Stimulated activated naive CD4-positive, alpha-beta T cell (primary cell): ENCODE measurements at regions not wholly inside any gene's neighbourhood (a gene's known extent, or its start where the extent isn't known, plus 50 kb on each side); places are given as distances from the start of the nearest gene placed in this dataset.

Source experiments
- DNase-seq, 6 experiments: peaks; one replicate each; lab custom pipeline; 2025; lab: John Stamatoyannopoulos, UW

DNA sequence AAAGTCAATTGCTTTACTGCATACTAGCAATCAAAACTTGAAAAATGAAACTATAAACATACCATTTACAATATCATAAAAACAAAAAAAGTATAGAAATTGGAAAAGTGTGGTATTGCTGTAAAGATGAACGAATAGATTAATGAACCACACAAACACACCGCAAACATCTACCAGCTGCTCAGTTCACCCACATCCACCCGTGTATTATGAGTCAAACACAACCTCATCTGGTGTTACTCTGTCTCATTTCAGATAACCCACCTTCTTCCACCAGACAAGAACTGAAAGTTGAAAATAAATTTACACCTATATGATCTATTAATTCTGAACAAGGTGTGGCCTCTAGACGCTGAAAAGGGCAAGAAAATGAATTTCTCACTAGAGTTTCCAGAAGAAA lies 53.3 kb downstream of the BLID start:
- no peak for DNase-seq

DNA sequence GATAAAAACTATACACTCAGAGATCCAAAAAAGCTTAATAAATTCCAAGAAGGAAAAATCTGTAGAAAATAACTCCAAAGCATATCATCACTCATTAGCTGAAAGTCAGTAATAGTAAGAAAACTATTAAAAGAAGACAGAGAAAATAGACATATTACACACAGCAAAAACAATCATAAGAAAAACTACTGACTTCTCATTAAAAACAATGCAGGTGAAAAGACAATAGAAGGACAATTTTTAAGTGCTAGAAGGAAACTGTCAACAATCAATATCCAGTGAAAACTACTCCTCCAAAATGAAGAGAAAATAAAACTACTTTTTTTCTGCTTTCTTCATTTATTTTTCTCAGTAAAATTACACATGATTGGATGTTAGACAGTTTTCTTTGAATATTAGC lies 56.5 kb downstream of the BLID start:
- DNase-seq, result no peak

DNA sequence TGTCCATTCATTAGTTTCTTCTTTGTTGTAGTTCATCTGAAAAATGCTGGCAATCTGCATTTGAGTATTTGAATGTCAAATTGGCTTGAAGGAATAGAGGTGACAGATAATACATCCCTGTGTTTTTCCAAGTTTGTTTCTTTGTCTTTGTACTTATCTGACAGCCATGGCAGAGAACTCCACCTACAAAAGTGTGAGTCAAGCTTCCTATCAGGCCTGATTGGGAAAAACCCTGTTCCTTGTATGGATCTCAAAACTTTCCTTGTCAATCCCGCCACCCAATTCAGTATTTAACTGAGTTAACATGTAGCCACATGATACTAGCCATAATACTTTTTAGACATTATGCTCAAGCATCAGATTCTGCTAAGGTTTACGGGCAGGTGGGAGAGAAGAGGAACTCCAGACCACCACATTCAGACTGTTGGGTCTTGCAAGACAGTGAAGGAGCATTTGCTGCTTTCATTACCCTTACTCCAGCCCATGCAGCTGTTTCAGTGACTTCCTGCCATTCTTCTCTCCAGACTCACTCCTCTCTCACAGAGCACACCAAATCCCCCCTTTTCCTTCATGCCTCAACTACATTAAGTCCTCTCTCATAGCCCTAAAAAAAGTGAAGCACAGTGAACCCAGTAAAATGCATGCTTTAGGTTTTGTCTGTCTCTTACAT lies 65.9 kb downstream of the BLID start:
- no peak for DNase-seq

DNA sequence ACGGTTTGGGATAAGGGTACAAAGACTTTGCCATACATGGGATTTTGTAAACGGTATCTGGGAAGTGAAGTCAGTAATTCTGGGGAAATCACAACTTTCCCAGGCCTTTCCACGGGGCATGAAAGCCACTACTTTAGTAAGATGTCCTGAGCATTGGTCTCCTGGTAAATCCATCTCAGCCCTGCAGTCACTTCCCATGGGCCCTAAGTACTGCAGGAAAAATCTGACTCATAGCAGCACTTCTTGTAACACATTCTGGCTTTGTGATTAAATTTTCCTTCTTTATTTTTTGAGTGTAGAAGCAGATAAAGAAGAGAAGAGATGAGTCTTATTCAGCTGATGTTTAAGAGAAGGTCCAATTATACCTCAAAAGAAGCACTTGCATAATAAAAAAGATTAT lies 67.6 kb downstream of the BLID start:
- DNase-seq, result no peak

DNA sequence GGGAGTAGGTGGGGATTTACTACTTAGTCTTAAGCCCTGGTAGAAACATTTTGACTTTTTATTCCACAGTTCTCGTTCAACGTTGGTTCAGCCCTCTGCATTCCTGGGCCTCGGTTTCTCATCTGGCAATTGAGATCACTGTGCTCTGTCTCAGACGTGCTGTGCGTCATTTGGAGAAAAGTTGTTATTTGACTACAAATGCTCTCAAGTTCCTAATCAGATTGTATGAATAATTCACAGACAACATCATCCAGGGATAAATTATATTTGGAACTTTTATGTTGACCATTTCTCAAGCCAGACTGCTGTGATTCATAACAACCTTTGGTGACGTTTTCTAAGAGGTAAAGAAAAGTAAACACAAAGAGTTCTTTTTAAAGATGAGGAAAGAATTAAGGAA lies 69.2 kb downstream of the BLID start:
- DNase-seq, result no peak

DNA sequence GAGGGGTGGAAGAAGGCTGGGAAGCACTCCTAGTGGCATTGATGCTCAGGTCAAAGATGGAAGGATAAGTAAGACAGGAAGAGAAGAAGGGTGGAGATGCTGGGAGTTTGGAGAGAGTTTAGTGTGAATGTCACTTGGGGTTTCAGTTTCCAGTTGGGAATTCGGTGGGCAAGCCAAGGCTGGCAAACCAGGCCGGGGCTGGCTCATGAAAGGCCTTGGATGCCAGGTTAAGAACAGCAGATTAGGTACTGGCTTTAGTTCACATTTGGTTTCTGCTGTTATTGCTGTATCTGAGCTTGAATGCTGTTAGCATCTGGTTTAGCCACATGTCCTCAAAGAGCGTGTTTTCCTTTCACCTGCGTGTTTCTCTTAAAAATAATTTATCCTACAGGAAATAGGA lies 69.6 kb downstream of the BLID start:
- no peak for DNase-seq

DNA sequence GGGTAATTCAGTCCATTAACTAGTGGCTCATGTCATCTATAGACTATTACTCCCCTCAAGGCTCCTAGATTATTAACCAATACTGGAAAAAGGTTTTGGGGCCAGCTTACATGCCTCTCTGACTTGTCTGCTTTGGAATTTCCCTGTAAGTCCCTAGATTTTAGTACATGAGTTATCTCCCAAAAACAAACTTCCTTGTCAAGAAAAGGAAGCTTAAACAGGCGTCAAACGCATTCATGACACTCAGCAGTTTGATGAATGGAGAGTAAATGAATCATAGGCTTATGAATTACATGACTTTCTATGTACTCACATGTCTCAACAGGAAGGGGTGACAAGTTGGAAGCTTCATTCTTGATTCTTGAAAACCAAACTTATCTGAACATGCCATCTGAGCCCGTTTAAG lies 70.8 kb downstream of the BLID start:
- no peak for DNase-seq

DNA sequence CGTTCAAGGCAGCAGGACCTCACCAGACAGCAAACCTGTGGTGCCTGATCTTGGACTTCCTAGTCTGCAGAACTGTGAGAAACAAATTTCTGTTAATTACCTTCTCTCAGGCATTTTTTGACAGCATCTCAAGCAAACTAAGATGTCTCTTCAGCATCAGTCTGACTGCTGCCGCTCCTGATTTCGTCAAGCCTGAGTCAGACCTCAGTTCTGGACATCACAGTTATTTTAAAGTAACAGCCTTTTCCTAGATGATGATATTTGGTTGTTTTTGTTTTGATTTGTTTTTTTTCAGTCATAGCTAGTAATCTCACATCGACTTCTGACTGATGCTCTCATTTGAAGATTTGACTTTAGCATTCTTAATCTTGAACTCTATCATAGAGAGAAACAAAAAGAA lies 71.9 kb downstream of the BLID start:
- DNase-seq, result no peak

DNA sequence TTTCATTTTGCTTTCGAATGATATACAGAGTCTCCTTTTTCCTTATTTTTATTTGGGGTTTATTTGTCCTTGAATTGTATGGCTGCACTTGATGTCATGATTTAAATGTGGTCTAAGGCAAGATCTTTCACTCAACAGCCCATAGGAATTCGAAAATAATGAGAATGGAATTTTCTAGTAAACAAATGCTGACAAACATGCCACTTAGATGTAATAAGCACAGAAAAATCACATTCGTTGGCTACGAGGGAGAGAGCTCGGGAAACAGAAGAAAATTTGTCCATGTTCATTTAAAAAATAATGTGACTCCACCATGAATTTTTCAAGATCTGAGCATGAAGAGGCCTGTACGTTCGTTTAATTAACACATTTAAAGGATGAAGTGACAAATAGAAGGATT lies 73.0 kb downstream of the BLID start:
- no peak for DNase-seq

DNA sequence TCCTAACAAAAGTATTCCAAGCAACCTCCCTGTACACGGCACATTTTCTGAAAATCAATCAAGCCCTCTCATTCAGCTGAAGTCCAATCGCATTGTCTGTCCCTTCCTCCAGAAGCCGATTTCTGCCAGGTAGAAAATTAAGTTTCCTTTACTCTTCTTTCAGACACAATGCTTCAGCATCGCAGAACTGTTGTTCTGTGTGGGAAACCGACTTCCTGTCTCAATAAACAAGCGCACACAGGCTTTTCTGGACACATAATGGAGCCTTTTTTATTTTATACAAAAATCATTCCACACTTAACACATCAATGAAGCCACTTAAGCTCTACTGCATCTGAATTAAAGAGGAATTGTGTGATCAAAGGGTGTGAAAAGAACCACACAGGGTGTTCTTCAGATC lies 75.6 kb downstream of the BLID start:
- no peak for DNase-seq

DNA sequence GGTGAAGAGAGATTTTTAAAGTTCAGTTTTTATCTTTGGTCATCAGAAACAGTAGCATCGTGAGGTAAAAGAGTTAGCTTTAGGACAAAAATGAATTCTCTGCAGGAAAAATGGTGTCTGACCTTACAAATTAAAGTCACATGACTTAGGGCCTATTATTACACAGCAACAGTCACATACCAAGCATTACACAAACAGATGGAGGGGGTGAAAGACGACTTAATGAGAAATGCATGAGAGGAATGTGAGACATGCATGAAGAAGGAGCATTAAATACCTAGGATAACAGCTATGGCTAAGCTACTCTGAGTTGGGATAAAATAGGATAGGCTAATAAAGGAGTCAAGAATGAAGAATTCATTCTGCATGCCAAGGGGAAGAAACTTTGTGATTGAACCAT lies 77.5 kb downstream of the BLID start:
- DNase-seq, result no peak

DNA sequence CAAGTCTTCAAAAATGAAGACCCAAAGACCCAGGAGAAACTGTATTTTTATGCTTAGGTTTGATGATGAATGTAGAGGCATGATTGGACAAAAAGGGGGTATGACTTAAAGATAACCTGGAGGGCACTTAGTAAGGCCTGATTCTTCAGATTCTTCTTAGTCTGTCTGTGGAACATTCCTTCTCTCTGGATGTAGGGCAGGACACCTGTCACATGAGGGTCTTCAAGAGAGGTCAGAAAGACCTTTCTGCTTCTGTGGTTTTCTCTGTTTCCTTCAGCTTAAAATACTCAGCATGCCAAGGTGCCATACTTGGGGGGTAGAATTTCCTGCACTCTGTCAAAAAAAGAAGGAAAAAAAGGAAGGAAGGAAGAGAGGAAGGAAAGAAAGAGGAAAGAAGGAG lies 78.1 kb downstream of the BLID start:
- DNase-seq, result no peak

DNA sequence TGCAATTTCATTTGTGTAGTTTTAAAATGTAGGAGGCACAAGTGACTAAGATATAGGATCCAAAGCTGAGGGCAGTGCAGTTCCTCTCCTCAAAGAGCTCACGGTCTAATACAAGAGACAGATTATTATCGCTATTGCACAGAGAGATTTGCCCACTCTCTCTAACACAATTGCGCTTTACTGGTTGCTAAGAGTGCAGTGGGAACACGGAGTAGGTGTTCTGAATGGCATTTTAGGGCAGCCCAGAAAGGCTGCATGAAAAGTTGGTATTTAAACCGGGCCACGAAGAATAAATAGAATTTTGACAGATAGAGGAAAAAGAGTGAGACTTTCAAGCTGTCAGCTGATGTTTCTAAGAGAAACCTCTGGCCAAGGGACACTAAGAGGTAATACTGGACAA lies 79.5 kb downstream of the BLID start:
- no peak for DNase-seq

DNA sequence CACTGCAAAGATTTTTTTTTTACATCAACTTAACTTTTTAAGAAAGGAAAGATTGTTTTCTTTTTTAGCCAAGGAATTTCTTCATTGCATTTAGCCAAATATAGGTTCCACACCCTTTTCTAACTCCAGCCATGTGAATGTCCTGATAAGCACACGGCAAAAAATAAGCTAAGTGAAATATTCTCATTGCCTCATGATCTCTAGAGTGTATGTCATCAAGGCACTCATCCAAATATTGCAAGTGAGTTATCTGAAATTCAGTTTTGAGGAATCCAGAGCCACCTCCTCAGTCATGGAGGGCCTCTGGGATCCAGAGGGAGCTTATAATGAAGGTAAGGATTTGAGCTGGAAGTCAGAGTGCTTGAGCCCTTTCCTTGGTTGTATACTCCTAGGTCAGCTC lies 80.0 kb downstream of the BLID start:
- DNase-seq, result no peak

DNA sequence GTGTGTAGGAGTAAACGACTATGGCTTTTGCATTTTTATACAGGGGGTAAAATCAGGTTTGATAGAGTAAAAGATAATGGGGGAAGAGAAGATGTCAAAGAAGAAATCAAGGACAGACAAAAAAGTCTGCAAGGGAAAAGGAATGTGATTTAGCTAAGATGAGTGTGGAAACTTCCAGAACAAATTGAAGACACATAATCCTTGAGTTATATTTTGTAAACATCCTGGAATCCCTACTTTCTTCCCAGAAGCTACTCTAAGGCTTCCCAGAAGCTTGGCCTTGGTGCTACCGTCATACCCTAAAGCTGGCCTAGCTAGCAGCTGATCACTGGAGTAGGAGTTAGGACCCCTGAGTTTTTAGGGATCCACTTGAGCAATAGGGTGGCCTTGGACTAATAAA lies 82.4 kb downstream of the BLID start:
- DNase-seq, result no peak

DNA sequence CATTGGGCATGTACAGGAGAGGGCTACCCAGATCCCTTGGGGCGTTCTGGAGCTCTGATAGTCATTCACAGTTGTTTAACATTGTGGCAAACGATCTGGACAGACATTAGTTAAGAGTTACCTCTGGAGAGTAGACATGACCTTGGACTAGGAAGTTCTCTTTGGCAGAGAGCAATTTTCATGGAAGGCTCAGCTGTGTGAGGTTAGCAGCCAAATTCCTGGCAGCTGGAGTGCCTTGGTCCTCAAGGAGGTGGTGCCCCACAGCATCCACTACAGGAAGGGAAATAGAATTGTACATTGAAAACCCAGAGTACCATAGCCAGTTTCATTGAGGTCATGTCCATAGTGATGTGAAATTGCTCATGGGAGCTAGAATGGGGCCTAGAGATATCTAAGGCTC lies 82.8 kb downstream of the BLID start:
- DNase-seq, result no peak

DNA sequence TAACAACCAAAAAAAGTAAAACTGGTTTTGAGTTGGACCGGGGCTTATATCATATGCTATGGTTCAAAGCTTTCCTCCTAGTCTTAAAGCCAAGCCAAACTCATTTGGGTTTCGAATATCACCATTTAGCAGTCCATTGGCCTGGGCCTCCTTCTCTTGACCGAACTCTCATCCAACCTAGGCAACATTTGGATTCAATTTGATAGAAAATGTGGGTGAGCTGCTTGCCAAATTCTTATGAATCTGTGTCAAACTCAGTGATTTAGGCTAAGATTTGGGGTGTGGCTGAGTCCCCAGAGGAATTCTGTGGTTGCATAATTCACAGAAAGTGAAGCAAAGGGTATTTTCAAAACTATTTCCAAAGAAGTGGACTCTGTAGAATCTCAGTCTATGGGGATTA lies 83.7 kb downstream of the BLID start:
- no peak for DNase-seq

DNA sequence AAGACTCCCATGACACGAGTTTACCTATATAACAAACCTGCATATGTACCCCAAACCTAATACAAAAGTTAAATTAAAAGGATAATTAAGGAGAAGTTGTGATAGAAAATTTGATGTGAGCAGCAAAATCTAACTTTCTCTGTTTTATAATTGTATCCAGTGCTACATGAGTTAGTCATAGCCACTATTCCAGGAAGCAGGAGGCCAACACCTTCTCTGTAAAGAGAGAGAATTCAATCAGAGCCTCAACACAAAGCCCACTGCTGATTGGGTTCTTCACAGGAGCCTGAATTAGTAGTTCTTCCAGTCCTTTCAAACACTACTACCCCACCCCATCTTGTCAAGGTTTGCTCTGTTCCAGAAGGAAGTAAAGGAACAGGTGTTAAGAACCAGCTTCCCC lies 84.2 kb downstream of the BLID start:
- no peak for DNase-seq

DNA sequence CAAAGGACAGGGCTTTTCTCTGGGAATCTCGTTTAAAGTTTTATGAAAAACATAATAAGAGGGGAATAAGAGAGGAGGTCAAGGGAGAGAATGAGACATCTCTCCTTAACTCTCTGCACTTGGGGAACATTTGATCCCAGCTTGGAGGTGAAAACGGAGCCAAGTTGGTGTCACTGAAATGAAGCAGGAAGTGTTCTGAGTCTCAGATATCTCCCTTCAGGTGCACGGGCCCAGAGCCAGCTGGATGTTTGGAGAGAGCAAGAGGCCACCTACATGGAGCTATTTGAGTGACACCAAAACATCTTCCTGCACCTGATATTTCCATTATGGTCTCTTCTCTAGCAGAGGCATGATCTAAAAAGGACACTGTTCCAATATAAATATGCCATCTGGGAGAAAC lies 85.7 kb downstream of the BLID start:
- no peak for DNase-seq

DNA sequence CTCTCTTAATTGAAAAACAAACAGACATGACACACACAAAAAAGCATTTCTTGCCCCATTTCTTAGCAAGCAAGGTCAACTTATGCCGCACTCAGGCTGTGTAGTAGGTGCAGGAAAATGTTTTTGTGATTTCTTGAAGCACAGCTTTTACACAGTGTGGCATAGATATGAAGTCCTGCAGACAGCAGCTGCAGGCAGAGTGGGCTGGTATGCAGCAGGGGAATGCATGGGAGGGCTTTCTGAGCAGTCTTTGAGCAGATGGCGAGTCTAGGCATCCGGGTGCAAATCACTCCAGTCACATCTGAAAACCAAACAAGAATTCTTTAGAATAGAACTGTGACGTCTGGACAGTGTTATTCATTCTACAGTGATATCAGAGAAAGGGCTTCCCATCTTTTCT lies 87.5 kb downstream of the BLID start:
- DNase-seq, result no peak

DNA sequence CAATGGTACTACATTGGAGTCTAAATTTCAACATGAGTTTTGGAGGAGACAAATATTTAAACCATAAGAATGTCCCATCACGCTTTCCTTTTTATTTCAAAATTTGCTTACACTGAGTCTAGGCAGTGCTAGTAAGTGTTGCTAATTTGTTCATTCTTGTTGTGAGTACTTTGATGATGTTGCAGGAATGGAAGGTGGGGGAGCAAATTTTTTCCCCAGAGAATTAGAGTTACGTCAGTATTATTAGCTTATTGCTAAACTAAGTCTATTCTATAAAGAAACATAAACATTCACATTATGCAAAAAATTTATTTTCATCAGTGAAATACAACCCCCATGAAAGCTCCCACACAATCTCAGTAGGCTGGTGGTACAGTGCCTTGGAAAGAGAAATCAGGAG lies 88.0 kb downstream of the BLID start:
- DNase-seq, result no peak

DNA sequence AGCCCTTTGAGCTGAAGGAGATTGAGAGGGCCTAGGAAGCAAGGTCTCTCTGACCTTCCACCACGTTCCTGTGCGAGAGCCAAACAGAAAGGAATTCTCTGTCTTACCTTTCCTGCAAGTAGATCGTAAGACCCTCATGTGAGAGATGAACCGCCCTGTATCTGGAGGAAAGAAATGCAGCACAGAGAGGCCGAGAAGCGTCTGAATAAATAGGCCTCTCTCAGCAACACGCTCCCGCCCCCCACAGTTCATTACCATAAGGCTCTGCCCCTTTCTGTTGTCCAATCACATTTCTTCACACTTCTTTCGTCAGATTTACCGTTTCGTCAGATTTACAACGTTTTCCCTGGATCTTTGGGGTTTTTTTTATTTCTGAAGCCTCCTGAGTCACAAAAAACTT lies 90.3 kb downstream of the BLID start:
- no peak for DNase-seq

DNA sequence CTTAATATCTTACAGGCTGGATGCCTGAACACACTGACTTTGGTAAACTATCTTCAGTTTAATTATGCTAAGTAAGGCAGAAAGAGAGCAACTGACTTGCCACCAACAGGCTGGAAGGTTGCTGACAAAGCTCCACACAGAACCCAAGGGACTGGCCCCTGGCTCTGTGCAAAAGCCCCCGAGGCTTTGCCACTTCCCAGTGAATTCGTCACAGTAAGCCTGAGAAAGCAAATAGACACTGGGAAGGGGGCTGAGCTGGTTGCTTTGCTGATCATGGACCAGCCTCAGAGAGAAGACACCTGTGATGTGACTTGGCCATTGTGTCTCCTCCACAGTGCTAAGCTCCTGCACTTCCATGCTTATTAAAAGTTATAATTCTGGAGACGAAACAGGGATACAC lies 91.7 kb downstream of the BLID start:
- no peak for DNase-seq

DNA sequence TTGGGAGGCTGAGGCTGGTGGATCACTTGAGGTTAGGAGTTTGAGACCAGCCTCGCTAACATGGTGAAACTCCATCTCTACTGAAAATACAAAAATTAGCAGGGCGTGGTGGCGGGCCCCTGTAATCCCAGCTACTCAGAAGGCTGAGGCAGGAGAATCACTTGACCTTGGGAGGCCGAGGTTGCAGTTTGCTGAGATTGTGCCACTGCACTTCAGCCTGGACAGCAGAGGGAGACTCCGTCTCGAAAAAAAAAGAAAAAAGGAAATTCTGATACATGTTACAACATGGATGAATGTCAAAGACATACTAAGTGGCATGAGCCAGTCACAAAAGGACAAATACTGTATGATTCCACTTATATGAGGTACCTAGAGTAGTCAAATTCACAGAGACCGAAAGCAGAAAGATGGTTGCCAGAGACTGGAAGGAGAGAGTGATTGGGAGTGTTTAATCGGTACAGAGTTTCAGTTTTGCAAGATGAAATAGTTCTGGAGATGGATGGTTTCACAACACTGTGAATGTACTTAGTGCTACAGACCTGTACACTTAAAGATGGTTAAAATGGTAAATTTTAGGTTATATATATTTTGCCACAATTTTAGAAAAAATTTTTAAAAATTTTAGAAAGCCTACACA lies 92.3 kb downstream of the BLID start:
- no peak for DNase-seq
